ENCODE measurements at regions not wholly inside any gene's neighbourhood (a gene's known extent, or its start where the extent isn't known, plus 50 kb on each side); places are given as distances from the start of the nearest gene placed in this dataset.

- FAIRE-seq (no peak), DNase-seq (ENCODE audit: low read depth) (no peak)
- no peak for TF ChIP-seq CTCF (IDR thresholded peaks at IDR 0.05; ENCODE audit: insufficient read depth, low read length, severe bottlenecking)
- Histone ChIP-seq H3K27me3 (ENCODE audit: control insufficient read depth, insufficient read depth, low read length) (no peaks in the 10 kb centered on the region), H3K4me3 (ENCODE audit: low read depth, low read length) (no peak overlapping the region), H3K36me3 (ENCODE audit: control insufficient read depth, insufficient read depth, low read length) (no peaks in the 10 kb centered on the region)
Observed at GRCh38 chr22:48592488-48592887, 1235.2 kb downstream of the BRD1 start.

- no peak overlapping the region for H3K4me3 ChIP-seq (ENCODE audit: low read depth, low read length)
Observed at GRCh38 chr22:48592066-48592345, 1235.7 kb downstream of the BRD1 start.

GRCh38 chr22:48591286-48592065 lies 1236.2 kb downstream of the BRD1 start:
- DNase-seq (ENCODE audit: low read depth) (no peak), FAIRE-seq (no peak)
- Histone ChIP-seq H3K4me3 (ENCODE audit: low read depth, low read length) (no peak overlapping the region), H3K27me3 (ENCODE audit: control insufficient read depth, insufficient read depth, low read length) (no peaks in the 10 kb centered on the region), H3K36me3 (ENCODE audit: control insufficient read depth, insufficient read depth, low read length) (no peaks in the 10 kb centered on the region)
- no peak for TF ChIP-seq CTCF (IDR thresholded peaks at IDR 0.05; ENCODE audit: insufficient read depth, low read length, severe bottlenecking)

More at GRCh38 chr22:48592066-48592345, 1235.7 kb downstream of the BRD1 start:
- no peak for TF ChIP-seq CTCF (IDR thresholded peaks at IDR 0.05; ENCODE audit: insufficient read depth, low read length, severe bottlenecking)
- no peak for FAIRE-seq
- no peak for DNase-seq (ENCODE audit: low read depth)
- Histone ChIP-seq H3K27me3 (ENCODE audit: control insufficient read depth, insufficient read depth, low read length) (no peaks in the 10 kb centered on the region), H3K36me3 (ENCODE audit: control insufficient read depth, insufficient read depth, low read length) (no peaks in the 10 kb centered on the region)

GRCh38 chr22:48589901-48590300 lies 1237.8 kb downstream of the BRD1 start:
- no peak for FAIRE-seq
- DNase-seq (ENCODE audit: low read depth), result no peak
- no peak overlapping the region for H3K4me3 ChIP-seq (ENCODE audit: low read depth, low read length)
- no peaks in the 10 kb centered on the region for H3K27me3 ChIP-seq (ENCODE audit: control insufficient read depth, insufficient read depth, low read length)
- no peak for TF ChIP-seq CTCF (IDR thresholded peaks at IDR 0.05; ENCODE audit: insufficient read depth, low read length, severe bottlenecking)
- no peaks in the 10 kb centered on the region for H3K36me3 ChIP-seq (ENCODE audit: control insufficient read depth, insufficient read depth, low read length)

GRCh38 chr22:48588878-48589450 lies 1238.7 kb downstream of the BRD1 start:
- DNase-seq (ENCODE audit: low read depth) (no peak), FAIRE-seq (no peak)
- Histone ChIP-seq H3K4me3 (ENCODE audit: low read depth, low read length) (no peak overlapping the region), H3K27me3 (ENCODE audit: control insufficient read depth, insufficient read depth, low read length) (no peaks in the 10 kb centered on the region), H3K36me3 (ENCODE audit: control insufficient read depth, insufficient read depth, low read length) (no peaks in the 10 kb centered on the region)
- no peak for TF ChIP-seq CTCF (IDR thresholded peaks at IDR 0.05; ENCODE audit: insufficient read depth, low read length, severe bottlenecking)

Data from bronchial epithelial cell (primary cell).